GM21381 (cell line): ENCODE measurements at regions not wholly inside any gene's neighbourhood (a gene's known extent, or its start where the extent isn't known, plus 50 kb on each side); places are given as distances from the start of the nearest gene placed in this dataset.

Experiments used
- ATAC-seq: cut with Tn5 transposase; IDR thresholded peaks from one replicate; pipeline ENCODE4 v1.9.1; 2021; ENCODE audit warnings: mild to moderate bottlenecking, moderate library complexity; ENCODE audit not compliant: unreplicated experiment

DNA sequence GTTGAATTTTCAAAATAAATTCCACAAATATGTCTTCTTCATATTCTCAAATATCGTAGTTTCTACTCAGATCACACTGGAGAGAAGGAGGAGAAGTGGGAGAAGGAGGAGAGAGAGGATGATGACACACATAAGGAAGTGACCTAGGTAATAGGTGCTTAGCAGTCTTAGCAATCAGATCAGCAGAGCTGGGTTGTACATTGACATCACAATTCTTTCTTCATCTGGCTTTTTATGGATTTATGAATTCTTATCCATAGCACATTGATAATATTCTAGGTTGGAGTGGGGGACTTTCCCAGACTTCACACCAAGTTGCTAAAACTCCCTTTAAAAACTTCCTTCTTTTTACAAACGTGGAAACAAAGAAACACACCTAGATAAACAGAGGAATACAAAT, 86.9 kb downstream of the FGF9 start:
- no peak for ATAC-seq

DNA sequence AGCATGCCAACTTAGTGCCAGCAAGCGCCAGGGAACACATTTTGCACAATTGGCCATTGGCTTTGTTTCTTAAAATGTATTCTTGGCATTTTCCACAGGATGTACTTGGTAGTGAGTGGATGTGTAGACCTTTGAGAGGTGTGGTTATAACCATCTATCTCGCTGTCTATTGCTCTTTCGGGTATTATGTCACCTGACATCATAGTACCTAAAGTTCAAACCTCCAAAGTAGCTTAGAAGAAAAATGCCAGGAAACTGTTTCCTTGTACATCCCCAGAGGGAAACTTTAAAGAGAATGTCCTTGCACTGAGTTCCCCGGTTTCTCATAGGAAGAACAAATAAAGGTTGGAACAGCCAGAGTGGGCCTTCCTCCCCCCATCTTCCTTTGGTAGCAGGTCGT, 87.6 kb downstream of the FGF9 start:
- no peak for ATAC-seq

- ATAC-seq, result no peak
Measured at GRCh38 chr13:21759463-21759862, 88.6 kb downstream of the FGF9 start.

GRCh38 chr13:21759911-21760310, 89.0 kb downstream of the FGF9 start:
- ATAC-seq, result no peak

DNA sequence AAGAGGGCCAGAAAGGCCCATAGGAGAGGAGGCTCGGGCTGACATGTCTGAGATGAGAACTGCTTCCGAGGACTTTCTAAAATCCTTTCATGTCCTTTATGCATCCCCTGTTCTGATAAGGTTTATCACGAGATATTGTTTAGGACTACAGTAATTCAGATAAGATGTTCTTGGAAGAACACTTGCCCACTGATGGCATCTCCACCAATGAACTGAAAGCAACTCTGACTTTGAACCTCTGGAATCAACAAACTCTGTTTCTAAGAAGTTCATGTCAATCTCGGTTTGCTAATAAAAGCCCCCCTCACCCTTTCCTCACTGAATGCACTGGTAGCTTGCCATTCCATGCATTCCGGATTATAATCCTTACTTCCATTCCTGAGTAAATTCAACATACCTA, 90.9 kb downstream of the FGF9 start:
- ATAC-seq, result no peak

GRCh38 chr13:21762512-21762911, 91.6 kb downstream of the FGF9 start:
- no peak for ATAC-seq

- ATAC-seq, result no peak
Measured at GRCh38 chr13:21767032-21767431, 96.2 kb downstream of the FGF9 start.

DNA sequence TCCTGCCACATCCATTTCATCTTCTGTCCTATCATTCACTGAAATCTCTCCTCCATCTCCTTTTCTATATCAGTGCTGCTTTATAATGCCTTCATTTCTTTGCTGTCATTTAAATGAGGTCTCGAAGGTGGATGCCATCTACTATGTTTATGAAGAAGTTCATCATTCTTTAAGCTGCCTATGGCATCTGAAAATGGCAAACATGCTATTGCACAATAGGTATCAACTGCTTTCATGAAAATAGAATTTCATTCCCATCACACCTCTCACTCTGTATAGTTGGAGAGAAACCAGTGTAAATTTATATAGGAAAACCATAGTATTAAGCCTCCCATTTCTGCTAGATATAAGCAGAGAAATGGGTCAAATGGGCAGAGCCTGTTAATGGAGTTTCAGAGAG, 100.2 kb downstream of the FGF9 start:
- ATAC-seq, result no peak

DNA sequence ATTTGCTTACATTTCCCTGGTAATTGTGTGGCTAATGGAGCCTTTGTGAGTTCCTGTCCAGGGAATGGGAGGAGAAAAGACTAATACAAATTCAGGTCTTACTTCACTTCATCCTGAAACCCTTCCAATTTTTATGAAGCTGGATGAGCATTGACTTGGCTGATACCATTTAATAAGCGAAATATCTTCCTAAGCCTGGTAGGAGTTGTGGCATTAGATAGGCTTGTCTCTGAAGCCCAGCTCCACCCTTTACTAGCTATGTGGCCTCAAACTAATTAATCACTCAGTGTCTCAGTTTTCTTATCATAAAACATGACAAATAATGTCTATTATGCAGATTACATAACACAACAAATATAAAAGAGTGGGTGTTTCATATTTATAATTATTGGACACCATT, 106.3 kb downstream of the FGF9 start:
- ATAC-seq, result no peak

- no peak for ATAC-seq
Measured at GRCh38 chr13:21777813-21778212, 106.9 kb downstream of the FGF9 start.

GRCh38 chr13:21782736-21783135, 111.9 kb downstream of the FGF9 start:
- ATAC-seq, result no peak

DNA sequence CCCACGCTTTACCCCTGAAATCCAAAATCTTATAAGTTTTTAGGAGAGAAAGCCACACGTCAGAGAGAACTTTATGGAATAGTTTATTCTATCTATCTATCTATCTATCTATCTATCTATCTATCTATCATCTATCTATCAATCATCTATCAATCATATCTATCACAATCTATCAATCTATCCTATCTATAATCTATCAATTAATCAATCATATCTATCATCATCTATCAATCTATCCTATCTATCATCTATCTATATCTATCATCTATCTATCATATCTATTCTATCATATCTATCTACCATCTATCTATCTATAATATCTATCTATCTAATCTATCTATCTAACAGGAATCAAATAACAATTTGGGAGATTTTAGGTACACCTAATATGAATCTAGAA, 115.1 kb downstream of the FGF9 start:
- ATAC-seq, result no peak

GRCh38 chr13:21796066-21796465, 125.2 kb downstream of the FGF9 start:
- no peak for ATAC-seq

DNA sequence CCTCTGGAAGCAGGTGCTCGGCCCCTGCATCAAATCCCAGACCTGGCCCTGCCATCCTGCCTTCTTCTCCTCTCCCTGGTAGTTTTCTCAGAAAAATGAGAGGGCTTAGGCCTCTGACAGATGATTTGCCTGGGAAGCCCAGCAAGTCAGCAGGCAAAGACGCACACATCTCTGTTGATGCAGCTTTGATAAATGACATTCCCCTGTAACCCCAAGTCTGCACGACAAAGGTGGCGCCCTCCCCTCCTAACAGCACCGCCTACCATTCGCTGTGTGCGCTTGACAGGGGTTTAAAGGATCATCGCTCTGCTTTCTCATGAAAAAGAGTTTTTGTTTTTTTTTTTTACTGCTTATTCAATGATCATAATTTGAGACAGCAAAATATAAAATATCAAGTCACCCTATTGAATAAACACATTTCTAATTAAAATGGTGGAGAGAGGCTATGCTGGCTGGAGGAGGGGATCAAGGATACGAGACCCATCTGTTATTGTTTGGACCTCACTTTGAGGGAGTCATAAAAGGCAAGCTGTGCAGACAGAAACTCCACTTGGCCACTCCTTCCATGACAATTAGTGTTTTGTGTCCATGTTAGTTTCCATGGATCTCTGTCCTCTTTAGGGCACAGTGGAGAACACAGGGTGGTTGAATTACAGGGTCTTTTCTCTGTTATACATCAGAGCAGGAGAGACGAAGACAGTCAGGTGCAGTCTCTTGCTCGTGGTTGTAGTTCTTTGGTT, 126.1 kb downstream of the FGF9 start:
- ATAC-seq, result no peak

DNA sequence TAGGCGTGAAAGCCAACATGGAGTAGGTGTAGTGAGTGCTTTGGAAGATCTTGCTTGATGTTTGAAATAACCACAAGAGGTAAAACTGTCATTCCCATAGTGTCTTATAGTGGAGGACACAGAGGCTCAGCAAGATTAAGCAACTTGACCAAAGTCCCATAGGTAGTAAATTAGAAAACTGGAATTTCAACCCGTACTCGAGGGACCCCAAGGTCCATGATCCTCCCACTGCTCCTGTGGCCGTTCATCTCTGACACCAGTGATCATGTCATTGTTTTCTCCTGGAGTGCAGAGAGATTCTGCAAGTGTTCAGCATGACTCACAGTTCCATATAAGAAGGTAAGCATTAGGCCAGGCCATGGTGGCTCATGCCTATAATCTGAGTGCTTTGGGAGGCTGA, 126.9 kb downstream of the FGF9 start:
- ATAC-seq, result no peak

- no peak for ATAC-seq
Measured at GRCh38 chr13:21798181-21798580, 127.3 kb downstream of the FGF9 start.

- no peak for ATAC-seq
Measured at GRCh38 chr13:21799671-21800070, 128.8 kb downstream of the FGF9 start.

GRCh38 chr13:21800837-21801616, 130.2 kb downstream of the FGF9 start:
- ATAC-seq, result no peak

DNA sequence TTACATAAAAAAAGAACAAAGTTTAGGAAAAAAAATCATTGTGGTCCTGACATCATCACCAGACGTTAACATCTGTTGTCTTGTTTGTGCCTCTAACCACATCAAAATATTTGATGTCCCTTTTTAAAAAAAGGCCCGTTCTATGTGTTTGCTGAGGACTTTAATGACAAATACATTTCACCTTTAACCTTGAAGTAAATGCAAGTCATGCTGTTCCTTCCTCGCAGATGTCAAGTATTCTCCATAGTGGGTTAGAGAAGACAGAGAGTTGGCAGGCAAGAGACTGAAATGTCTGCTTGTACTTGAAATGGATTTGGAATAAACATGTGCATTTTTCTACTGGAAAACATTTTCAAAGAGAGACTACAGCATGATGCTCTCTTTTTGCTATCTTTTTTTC, 134.9 kb downstream of the FGF9 start:
- no peak for ATAC-seq

GRCh38 chr13:21812192-21812626, 141.3 kb downstream of the FGF9 start:
- ATAC-seq, result no peak

- ATAC-seq, result no peak
Measured at GRCh38 chr13:21813110-21813509, 142.2 kb downstream of the FGF9 start.

DNA sequence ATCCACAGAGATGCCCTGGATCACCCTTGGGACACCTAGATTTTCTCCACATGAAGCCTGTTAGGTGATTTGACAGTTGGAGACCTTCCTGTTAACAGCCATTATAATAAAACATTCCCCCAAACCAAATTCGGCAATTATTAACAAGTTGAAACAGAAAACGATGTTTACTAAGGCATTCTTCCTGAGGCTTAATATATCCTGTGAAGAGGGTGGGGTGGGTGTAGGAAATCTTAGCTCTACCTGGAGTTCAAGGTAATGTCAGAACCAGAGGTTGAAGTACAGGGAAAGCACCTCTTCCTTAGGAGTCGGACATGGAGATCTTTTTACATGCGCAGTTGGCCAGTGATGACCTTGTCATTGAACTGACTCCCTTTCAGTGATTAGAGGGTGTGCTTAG, 143.0 kb downstream of the FGF9 start:
- no peak for ATAC-seq
